ENCODE measurements at regions not wholly inside any gene's neighbourhood (a gene's known extent, or its start where the extent isn't known, plus 50 kb on each side); places are given as distances from the start of the nearest gene placed in this dataset.

DNA sequence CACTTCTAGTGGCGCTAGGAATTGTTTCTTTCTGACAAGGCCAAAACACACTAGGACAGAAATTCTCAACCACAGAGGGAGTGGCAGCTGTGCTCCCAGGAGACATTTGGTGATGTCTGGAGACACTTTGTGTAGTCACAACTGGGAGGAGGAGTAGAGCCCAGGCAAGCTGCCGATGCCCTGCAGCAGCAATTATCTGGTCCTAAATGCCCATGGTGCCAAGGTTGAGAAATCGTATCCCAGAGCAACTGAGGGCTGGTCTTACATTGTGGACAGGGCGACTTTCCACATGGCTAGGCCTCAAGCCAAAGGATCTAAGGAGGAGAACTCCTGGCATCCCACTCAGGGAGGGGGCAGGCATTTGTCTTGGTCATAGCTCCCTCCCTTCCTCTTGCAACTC is 259.9 kb downstream of the GADD45G start:
- TF ChIP-seq, protein P1, sequence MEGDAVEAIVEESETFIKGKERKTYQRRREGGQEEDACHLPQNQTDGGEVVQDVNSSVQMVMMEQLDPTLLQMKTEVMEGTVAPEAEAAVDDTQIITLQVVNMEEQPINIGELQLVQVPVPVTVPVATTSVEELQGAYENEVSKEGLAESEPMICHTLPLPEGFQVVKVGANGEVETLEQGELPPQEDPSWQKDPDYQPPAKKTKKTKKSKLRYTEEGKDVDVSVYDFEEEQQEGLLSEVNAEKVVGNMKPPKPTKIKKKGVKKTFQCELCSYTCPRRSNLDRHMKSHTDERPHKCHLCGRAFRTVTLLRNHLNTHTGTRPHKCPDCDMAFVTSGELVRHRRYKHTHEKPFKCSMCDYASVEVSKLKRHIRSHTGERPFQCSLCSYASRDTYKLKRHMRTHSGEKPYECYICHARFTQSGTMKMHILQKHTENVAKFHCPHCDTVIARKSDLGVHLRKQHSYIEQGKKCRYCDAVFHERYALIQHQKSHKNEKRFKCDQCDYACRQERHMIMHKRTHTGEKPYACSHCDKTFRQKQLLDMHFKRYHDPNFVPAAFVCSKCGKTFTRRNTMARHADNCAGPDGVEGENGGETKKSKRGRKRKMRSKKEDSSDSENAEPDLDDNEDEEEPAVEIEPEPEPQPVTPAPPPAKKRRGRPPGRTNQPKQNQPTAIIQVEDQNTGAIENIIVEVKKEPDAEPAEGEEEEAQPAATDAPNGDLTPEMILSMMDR (IDR thresholded peaks at IDR 0.05; ENCODE audit: low read depth, low read length) = no peak
- no peak for TF ChIP-seq POLR2A (IDR thresholded peaks at IDR 0.05; ENCODE audit: extremely low read depth, insufficient read length)
